Islet of Langerhans (tissue), 1 donor: ENCODE measurements at regions not wholly inside any gene's neighbourhood (a gene's known extent, or its start where the extent isn't known, plus 50 kb on each side); places are given as distances from the start of the nearest gene placed in this dataset.

Experiments used
- FAIRE-seq: peaks from one replicate; lab custom pipeline; 2011; peaks lifted over from hg19 to GRCh38; lab: Jason Lieb, UNC

- FAIRE-seq = no peak
Measured at GRCh38 chr1:194309697-194310096, 1123.3 kb upstream of the B3GALT2 start.

- no peak for FAIRE-seq
Measured at GRCh38 chr1:194309269-194309668, 1122.9 kb upstream of the B3GALT2 start.

- no peak for FAIRE-seq
Measured at GRCh38 chr1:194300776-194301175, 1114.4 kb upstream of the B3GALT2 start.

GRCh38 chr1:194300340-194300739 lies 1113.9 kb upstream of the B3GALT2 start:
- no peak for FAIRE-seq

GRCh38 chr1:194298007-194298598 lies 1111.7 kb upstream of the B3GALT2 start:
- no peak for FAIRE-seq

- no peak for FAIRE-seq
Measured at GRCh38 chr1:194297094-194297493, 1110.7 kb upstream of the B3GALT2 start.

GRCh38 chr1:194296201-194296600 lies 1109.8 kb upstream of the B3GALT2 start:
- no peak for FAIRE-seq

GRCh38 chr1:194295685-194296084 lies 1109.3 kb upstream of the B3GALT2 start:
- no peak for FAIRE-seq

GRCh38 chr1:194293851-194294405 lies 1107.5 kb upstream of the B3GALT2 start:
- FAIRE-seq = no peak

- FAIRE-seq = no peak
Measured at GRCh38 chr1:194292966-194293365, 1106.6 kb upstream of the B3GALT2 start.

- no peak for FAIRE-seq
Measured at GRCh38 chr1:194289569-194290266, 1103.3 kb upstream of the B3GALT2 start.

GRCh38 chr1:194288238-194288637 lies 1101.8 kb upstream of the B3GALT2 start:
- no peak for FAIRE-seq

GRCh38 chr1:194281376-194281775 lies 1095.0 kb upstream of the B3GALT2 start:
- no peak for FAIRE-seq

- FAIRE-seq = no peak
Measured at GRCh38 chr1:194280463-194280862, 1094.0 kb upstream of the B3GALT2 start.

GRCh38 chr1:194279975-194280374 lies 1093.6 kb upstream of the B3GALT2 start:
- no peak for FAIRE-seq

GRCh38 chr1:194277927-194278326 lies 1091.5 kb upstream of the B3GALT2 start:
- no peak for FAIRE-seq

- FAIRE-seq = no peak
Measured at GRCh38 chr1:194273660-194274059, 1087.2 kb upstream of the B3GALT2 start.

- no peak for FAIRE-seq
Measured at GRCh38 chr1:194268839-194269238, 1082.4 kb upstream of the B3GALT2 start.

- FAIRE-seq = no peak
Measured at GRCh38 chr1:194267021-194267420, 1080.6 kb upstream of the B3GALT2 start.

- FAIRE-seq = no peak
Measured at GRCh38 chr1:194256010-194256409, 1069.6 kb upstream of the B3GALT2 start.

- no peak for FAIRE-seq
Measured at GRCh38 chr1:194252199-194252598, 1065.8 kb upstream of the B3GALT2 start.

- no peak for FAIRE-seq
Measured at GRCh38 chr1:194241215-194241614, 1054.8 kb upstream of the B3GALT2 start.

GRCh38 chr1:194233069-194233468 lies 1046.7 kb upstream of the B3GALT2 start:
- no peak for FAIRE-seq
